ENCODE measurements at regions not wholly inside any gene's neighbourhood (a gene's known extent, or its start where the extent isn't known, plus 50 kb on each side); places are given as distances from the start of the nearest gene placed in this dataset.

GRCh38 chr3:168878655-168879054 is 782.9 kb upstream of the GOLIM4 start:
- Mint-ChIP-seq H3K27ac (no peak overlapping the region), H3K36me3 (no peaks in the 10 kb centered on the region), H3K9me3 (no peaks in the 10 kb centered on the region), H3K27me3 (no peaks in the 10 kb centered on the region), H3K4me3 (no peak overlapping the region), H3K4me1 (ENCODE audit: unreplicated experiment) (peaks cover 20% of the 10 kb centered on the region)
- no peak for DNase-seq (ENCODE audit: extremely low spot score, unreplicated experiment)
- no peak for TF ChIP-seq CTCF (conservative IDR thresholded peaks at IDR 0.05)

DNA sequence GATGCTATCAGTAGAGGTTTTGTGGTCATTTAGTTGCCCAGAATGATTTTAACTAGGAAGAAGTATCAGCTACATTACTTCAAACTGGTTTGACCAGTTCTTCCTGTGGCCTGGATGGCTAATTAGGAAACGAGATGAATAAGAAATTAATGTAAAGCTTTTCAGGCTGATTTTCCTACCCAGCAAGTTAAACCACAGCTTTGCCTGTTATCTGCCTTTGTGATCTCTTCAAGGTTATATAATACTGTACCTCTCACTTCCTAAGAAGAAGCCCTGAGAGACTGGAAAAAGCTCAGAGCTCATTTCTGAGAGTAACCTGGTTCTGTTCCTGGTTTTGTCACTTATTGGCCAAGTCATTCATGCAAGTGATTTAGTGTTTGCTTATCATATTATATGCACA is 782.2 kb upstream of the GOLIM4 start:
- H3K4me1 Mint-ChIP-seq (ENCODE audit: unreplicated experiment), result peaks cover 20% of the 10 kb centered on the region
- TF ChIP-seq CTCF (conservative IDR thresholded peaks at IDR 0.05), result no peak
- no peaks in the 10 kb centered on the region for H3K27me3 Mint-ChIP-seq
- H3K4me3 Mint-ChIP-seq, result peak overlapping the region; percentile 9
- H3K27ac Mint-ChIP-seq, result peak overlapping the region; percentile 52
- H3K36me3 Mint-ChIP-seq, result no peaks in the 10 kb centered on the region
- no peaks in the 10 kb centered on the region for H3K9me3 Mint-ChIP-seq
- DNase-seq (ENCODE audit: extremely low spot score, unreplicated experiment), result no peak

- H3K4me3 Mint-ChIP-seq, result peak overlapping the region; percentile 11
- TF ChIP-seq CTCF (conservative IDR thresholded peaks at IDR 0.05), result no peak
- DNase-seq (ENCODE audit: extremely low spot score, unreplicated experiment), result no peak
- peak overlapping the region; percentile 38 for H3K27ac Mint-ChIP-seq
- H3K27me3 Mint-ChIP-seq, result no peaks in the 10 kb centered on the region
- no peaks in the 10 kb centered on the region for H3K36me3 Mint-ChIP-seq
- no peaks in the 10 kb centered on the region for H3K9me3 Mint-ChIP-seq
- peaks cover 20% of the 10 kb centered on the region for H3K4me1 Mint-ChIP-seq (ENCODE audit: unreplicated experiment)
These were observed 780.8 kb upstream of the GOLIM4 start for GRCh38 chr3:168876346-168877035.

DNA sequence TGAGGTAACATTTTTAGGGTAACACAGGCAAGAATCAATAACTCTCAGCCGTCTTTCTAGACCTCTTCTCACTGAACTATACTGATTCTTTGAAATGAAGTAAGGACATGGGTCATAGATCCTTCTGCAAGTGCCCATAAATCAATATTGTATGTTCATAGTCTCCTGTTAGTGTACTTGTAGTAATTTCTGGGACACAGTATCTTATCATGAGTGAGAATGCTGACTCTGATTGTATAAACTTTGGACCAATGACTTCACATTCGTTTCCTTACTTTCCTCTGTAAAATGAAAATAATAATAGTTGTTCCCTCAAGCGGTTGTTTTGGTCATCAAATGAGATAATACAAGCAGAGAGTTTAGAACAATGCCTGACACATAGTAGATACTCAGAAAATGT is 777.1 kb upstream of the GOLIM4 start:
- Mint-ChIP-seq H3K36me3 (no peaks in the 10 kb centered on the region), H3K27ac (no peak overlapping the region)
- no peak for TF ChIP-seq CTCF (conservative IDR thresholded peaks at IDR 0.05)

GRCh38 chr3:168870892-168871291 is 775.2 kb upstream of the GOLIM4 start:
- H3K9me3 Mint-ChIP-seq, result no peaks in the 10 kb centered on the region
- H3K4me3 Mint-ChIP-seq, result no peak overlapping the region
- H3K4me1 Mint-ChIP-seq (ENCODE audit: unreplicated experiment), result peaks cover 17% of the 10 kb centered on the region
- TF ChIP-seq CTCF (conservative IDR thresholded peaks at IDR 0.05), result no peak
- no peak overlapping the region for H3K27ac Mint-ChIP-seq
- H3K27me3 Mint-ChIP-seq, result peaks cover 4% of the 10 kb centered on the region
- H3K36me3 Mint-ChIP-seq, result no peaks in the 10 kb centered on the region
- no peak for DNase-seq (ENCODE audit: extremely low spot score, unreplicated experiment)

More for the DNA sequence above, 777.1 kb upstream of the GOLIM4 start:
- no peaks in the 10 kb centered on the region for H3K9me3 Mint-ChIP-seq
- no peak overlapping the region for H3K4me3 Mint-ChIP-seq
- H3K27me3 Mint-ChIP-seq, result no peaks in the 10 kb centered on the region
- peaks cover 19% of the 10 kb centered on the region for H3K4me1 Mint-ChIP-seq (ENCODE audit: unreplicated experiment)
- no peak for DNase-seq (ENCODE audit: extremely low spot score, unreplicated experiment)
